NCI-H1092 treated with DMSO at 0.1 percent for 48 hours (cell line): ENCODE measurements at regions not wholly inside any gene's neighbourhood (a gene's known extent, or its start where the extent isn't known, plus 50 kb on each side); places are given as distances from the start of the nearest gene placed in this dataset.
"Not testable (repeated sequence)": the region's sequence is repeated elsewhere in the genome, so short reads cannot be mapped to it uniquely, and the experiment has no call there.

Experiments used
- DNase-seq: peaks from one replicate; lab custom pipeline; 2025; lab: John Stamatoyannopoulos, UW

DNA sequence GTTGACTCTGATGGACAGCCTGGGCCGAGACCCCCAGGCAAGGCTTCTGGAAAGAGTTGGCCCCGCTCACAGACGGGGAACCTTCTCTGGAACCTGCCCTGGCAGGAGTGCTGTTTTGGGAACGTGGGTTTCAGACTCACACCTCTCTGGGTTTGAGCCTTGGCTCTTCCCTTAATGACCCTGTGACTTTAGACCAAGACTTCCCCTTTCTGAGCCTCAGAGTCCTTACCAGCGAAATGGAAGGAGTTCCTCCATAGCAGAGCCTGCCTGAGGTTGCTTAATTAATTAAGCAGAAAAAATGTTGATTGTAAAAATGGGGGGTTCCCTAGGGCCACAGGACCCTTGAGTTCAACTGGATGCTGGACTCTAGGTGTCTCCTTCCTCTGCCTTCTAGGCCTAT is 408.2 kb downstream of the SEC14L1 start:
- DNase-seq = no peak

DNA sequence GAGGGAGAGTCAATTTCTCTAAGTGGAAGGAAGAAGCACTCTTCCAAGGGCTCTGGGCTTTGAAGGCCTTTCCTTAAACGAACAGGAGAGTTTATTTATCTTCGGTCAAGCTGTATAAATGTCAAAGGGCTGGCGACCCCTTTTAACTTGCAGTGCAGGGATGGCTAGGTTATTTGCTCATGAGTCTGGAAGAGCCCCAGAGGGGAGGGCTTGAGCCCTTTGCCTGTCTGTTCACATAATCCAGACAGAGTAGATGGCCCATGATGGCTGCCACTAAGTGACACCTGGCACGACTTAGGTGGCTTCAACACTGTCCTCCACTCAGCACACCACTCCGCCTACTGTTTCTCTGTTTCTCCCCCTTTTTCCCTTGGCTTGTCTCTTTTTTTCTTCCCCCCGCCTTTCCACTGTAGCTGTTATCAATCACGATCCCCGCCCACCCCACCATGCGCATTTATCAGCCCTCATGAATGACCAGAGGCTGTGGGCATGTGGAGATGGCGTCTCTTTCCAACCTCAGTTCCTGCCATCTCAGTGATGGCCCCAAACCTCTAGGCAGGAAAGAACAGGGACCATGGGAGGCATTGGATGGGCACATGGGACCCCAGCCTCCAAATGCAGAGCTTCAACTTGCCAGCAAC is 408.7 kb upstream of the TNRC6C start:
- no peak for DNase-seq

DNA sequence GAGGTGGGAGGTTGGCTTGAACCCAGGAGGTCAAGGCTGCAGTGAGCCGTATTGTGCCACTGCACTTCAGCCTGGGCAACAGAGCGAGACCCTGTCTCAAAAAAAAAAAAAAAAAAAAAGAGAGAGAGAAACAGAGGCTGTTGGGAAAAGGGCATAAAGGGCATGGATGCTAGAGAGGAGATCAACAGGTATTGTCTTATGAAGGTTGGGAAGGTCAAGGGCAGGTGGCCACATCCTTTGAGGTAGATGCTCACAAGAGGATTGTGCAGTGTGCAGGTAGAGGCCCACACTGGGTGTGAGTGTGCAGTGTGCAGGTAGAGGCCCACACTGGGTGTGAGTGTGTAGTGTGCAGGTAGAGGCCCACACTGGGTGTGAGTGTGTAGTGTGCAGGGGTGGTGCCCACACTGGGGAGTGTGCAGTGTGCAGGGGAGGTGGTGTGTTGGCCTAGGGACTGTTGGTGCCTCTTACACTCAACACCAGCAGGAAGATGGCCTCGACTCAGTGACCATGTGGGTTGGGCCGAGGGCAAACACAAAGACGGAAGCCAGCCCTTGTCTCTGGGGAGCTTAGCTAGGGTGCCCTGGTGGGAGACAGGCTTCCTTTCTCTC is 404.9 kb upstream of the TNRC6C start:
- DNase-seq = no peak

GRCh38 chr17:77555121-77555591 is 403.3 kb upstream of the TNRC6C start:
- peak; percentile 92 for DNase-seq

- DNase-seq = peak; percentile 92
Measured at GRCh38 chr17:77555741-77556291, 402.7 kb upstream of the TNRC6C start.

DNA sequence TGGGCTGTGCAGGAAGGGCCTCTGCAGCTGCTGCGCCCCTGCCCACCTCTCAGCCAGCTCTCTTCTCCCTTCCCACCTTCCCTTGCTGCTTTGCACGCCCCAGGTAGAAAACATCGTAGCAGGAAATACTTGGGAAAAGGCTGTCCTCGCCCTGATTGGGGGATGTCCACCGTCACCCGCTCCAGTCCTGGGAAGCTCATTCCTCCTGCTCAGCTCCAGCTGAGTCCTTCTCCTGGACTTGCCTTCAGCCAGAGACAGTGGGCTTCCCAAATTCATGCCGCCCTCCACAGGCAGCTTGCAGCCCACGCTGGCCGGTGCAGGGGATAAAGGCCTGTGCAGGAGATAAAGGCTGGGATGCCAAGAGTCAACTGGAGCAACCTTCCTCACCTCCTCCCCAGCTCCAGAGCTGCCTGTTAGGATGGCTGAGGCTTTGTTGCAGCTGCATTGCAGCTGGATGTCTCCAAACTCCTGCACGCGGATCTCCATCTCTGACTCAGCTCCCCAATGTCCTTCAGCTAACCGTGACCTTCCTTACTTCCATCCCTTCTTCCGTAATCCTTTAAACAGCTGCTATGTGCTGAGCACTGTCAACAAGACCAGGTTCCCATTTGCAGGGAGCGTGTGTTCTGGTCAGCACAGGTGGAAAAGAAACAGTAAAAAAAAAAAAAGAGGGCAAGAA is 402.0 kb upstream of the TNRC6C start:
- peak; percentile 75 for DNase-seq

DNA sequence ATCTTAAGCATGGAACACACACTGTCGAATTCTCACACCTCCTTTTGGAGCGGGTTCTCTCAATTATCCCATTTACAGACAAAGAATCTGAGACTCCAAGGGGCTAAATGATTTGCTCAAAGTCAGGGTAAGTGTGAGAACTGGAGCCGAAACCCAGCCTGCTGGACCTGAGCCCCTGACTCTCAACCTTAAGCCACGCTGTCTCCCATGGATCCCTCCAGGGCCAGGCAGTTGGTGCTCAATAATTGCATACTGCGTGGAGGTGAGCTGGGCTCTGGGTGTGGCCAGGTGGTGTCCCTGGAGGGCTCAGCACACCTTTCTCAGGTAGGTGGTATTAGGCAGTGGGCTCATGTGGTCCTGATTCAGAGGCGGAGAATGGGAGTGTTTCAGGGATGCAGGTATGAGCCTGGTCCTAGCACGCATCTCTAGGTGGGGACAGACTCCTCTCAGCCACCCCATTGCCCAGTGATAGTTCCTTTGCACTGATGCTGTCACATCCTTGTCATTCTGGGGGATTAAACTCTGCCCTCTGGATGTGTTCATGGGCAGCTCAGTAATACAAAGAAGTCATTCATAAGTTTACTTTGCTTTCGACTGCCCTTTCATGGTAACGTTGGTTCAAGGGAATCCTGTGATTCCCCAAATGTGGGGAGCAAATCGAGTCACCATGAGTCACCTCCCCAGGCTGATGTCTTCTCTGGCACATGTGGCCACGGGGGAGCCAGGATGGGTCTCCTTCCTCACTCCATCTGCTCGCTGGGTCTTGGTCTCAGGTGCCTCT is 399.5 kb upstream of the TNRC6C start:
- no peak for DNase-seq

GRCh38 chr17:77560381-77560780 is 398.1 kb upstream of the TNRC6C start:
- no peak for DNase-seq

DNA sequence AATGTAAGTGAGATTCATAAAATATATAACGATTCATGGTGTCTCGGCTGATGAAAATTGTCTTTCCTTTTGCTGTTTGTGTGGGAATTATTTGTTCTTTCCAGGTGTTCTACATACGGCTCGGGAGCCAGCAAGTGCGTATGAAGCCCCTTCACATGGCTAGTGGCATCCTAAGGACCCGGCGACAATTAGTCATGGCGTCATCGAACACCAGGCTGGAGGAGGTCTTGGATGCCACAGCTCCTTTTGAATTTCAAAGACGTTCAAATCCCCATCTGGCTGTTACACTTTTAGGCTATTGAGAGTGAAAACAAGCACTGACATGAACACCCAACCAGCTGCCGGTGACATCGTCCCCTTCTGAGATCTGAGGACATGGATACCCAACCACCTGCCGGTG is 397.7 kb upstream of the TNRC6C start:
- DNase-seq = no peak

GRCh38 chr17:77562361-77562760 is 396.1 kb upstream of the TNRC6C start:
- DNase-seq = not testable (repeated sequence)

DNA sequence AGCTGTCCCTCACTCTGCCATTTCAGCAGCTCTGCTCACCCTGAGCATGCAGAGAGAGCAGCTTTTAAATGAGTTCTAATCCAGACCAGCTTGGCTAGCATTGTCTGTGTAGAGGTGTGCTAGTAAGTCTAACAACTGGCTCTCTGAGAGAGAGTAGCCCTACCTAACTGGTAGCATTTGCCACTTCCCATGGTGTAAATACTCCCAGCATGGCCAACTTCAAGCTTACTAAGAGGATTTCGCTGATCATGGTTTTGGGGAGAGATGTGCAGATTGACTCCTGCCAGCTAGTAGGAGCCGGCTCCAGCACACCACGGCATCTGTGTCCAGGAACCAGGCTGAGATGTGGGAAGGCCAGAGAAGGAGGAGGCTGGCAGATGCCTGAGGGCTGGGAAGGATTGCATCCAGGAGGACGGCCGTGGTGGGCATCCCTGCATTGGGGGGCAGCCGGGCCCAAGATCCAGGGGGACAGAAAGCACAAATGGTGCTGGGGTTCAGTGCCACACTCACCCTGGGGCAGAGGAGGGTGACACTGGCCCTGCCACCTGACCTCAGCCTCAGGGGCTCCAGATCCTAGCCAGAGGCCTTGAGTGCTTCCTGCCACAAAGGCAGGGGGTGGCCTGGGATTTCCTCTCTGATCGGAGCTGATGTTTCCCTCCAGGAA is 394.9 kb upstream of the TNRC6C start:
- no peak for DNase-seq

- DNase-seq = no peak
Measured at GRCh38 chr17:77564278-77564920, 394.1 kb upstream of the TNRC6C start.

GRCh38 chr17:77565166-77565565 is 393.3 kb upstream of the TNRC6C start:
- no peak for DNase-seq

DNA sequence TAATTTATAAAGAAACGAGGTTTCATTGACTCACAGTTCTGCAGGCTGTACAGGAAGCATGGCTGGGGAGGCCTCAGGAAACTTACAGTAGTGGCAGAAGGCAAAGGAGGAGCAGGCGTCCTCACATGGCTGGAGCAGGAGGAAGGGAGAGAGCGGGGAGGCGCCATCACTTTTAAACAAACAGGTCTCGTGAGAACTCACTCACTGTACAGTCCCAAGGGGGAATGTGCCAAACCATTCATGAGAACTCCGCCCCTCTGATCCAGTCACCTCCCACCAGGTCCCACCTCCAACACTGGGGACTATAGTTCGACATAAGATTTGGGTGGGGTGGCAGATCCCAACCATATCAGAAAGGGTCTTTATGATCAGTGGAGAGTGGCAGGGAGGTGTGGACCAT is 392.4 kb upstream of the TNRC6C start:
- DNase-seq = no peak

GRCh38 chr17:77566566-77567138 is 391.9 kb upstream of the TNRC6C start:
- no peak for DNase-seq

- DNase-seq = no peak
Measured at GRCh38 chr17:77568540-77568939, 390.0 kb upstream of the TNRC6C start.

GRCh38 chr17:77569846-77570564 is 388.5 kb upstream of the TNRC6C start:
- no peak for DNase-seq

DNA sequence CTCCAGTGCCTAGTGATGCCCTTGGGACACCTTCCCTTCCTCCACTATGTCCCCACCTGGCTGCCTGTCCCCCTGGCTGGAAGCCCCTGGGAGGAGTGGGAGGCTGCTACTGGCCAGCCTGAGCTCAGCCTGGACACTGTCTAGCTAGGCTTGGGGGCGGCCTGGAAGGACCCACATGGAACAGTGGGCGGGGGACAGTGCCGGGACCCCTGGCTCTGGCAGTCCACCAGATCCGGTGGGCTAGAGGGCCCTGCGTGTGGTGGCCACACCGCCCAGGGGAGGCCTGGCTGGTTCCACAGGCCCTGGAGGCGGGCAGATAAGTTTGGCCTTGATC is 388.0 kb upstream of the TNRC6C start:
- DNase-seq = no peak

DNA sequence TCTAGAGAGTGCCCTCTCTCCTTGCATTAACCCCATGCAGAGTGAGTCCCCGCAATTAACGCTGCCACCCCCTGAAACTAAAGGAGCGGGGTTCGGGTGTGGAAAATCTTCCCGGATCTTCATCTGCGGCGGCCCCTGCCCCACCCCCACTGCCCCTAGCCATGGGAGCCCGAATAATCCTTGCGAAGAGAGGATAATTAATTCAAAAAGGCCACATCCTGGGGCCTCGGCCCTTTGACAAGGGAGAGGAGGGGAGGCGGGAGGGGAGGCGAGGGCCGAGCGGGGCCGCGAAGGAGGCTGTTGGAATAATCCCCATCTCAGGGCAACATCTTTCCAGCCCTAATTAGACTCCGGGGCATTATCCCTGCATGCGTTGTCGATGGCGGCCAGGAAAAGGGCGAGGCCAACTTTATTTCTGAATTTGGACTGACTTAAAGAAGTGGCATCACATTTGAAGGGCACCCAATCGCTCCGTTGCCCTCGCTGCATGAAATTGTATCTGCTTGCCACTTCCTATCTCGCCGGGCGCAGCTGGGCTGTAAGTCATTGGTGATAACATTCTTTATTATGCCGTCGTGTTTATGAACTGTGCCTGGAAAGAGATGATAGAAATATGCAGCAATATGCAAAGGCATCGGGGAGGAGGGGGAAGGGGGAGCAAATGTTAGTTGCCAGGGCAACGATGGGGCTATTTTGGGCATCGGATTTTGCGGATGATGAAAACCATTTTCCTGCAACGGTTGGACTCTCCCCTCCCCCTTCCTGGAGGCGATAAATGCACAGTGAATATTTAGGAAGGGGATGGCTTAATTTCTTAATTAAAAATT is 387.1 kb upstream of the TNRC6C start:
- DNase-seq = no peak
